ENCODE measurements at regions not wholly inside any gene's neighbourhood (a gene's known extent, or its start where the extent isn't known, plus 50 kb on each side); places are given as distances from the start of the nearest gene placed in this dataset.

GRCh38 chrX:125620715-125621587, 301.3 kb downstream of the TEX13C start:
- H3K27ac ChIP-seq (ENCODE audit: low read length) = no peak overlapping the region
- H3K4me1 ChIP-seq (ENCODE audit: insufficient read depth, low read length) = no peaks in the 10 kb centered on the region
- H3K4me3 ChIP-seq (ENCODE audit: low read length) = no peak overlapping the region
- no peaks in the 10 kb centered on the region for H3K27me3 ChIP-seq (ENCODE audit: insufficient read depth, low read length)
- no peaks in the 10 kb centered on the region for H3K36me3 ChIP-seq (ENCODE audit: insufficient read depth, low read depth, low read length)
- no peaks in the 10 kb centered on the region for H3K9me3 ChIP-seq (ENCODE audit: insufficient read depth, low read depth, low read length)
- no peak overlapping the region for H3K9ac ChIP-seq (ENCODE audit: low read depth, low read length)

GRCh38 chrX:125621588-125621927, 301.9 kb downstream of the TEX13C start:
- H3K4me3 ChIP-seq (ENCODE audit: low read length) = no peak overlapping the region
- H3K9me3 ChIP-seq (ENCODE audit: insufficient read depth, low read depth, low read length) = no peaks in the 10 kb centered on the region
- H3K27me3 ChIP-seq (ENCODE audit: insufficient read depth, low read length) = peaks cover 2% of the 10 kb centered on the region
- H3K36me3 ChIP-seq (ENCODE audit: insufficient read depth, low read depth, low read length) = no peaks in the 10 kb centered on the region
- H3K4me1 ChIP-seq (ENCODE audit: insufficient read depth, low read length) = no peaks in the 10 kb centered on the region
- no peak overlapping the region for H3K27ac ChIP-seq (ENCODE audit: low read length)
- no peak overlapping the region for H3K9ac ChIP-seq (ENCODE audit: low read depth, low read length)

GRCh38 chrX:125622899-125623298, 303.2 kb downstream of the TEX13C start:
- H3K9ac ChIP-seq (ENCODE audit: low read depth, low read length) = no peak overlapping the region
- no peaks in the 10 kb centered on the region for H3K36me3 ChIP-seq (ENCODE audit: insufficient read depth, low read depth, low read length)
- H3K27me3 ChIP-seq (ENCODE audit: insufficient read depth, low read length) = peaks cover 15% of the 10 kb centered on the region
- H3K9me3 ChIP-seq (ENCODE audit: insufficient read depth, low read depth, low read length) = no peaks in the 10 kb centered on the region
- no peaks in the 10 kb centered on the region for H3K4me1 ChIP-seq (ENCODE audit: insufficient read depth, low read length)
- no peak overlapping the region for H3K27ac ChIP-seq (ENCODE audit: low read length)
- no peak overlapping the region for H3K4me3 ChIP-seq (ENCODE audit: low read length)

- no peak overlapping the region for H3K27ac ChIP-seq (ENCODE audit: low read length)
- no peak overlapping the region for H3K9ac ChIP-seq (ENCODE audit: low read depth, low read length)
- H3K4me3 ChIP-seq (ENCODE audit: low read length) = no peak overlapping the region
- no peaks in the 10 kb centered on the region for H3K36me3 ChIP-seq (ENCODE audit: insufficient read depth, low read depth, low read length)
- H3K27me3 ChIP-seq (ENCODE audit: insufficient read depth, low read length) = peaks cover 24% of the 10 kb centered on the region
- H3K4me1 ChIP-seq (ENCODE audit: insufficient read depth, low read length) = no peaks in the 10 kb centered on the region
- H3K9me3 ChIP-seq (ENCODE audit: insufficient read depth, low read depth, low read length) = no peaks in the 10 kb centered on the region
Measured at GRCh38 chrX:125627676-125628075, 308.0 kb downstream of the TEX13C start.

- Histone ChIP-seq H3K27me3 (ENCODE audit: insufficient read depth, low read length) (peaks cover 24% of the 10 kb centered on the region), H3K9ac (ENCODE audit: low read depth, low read length) (no peak overlapping the region), H3K9me3 (ENCODE audit: insufficient read depth, low read depth, low read length) (no peaks in the 10 kb centered on the region), H3K36me3 (ENCODE audit: insufficient read depth, low read depth, low read length) (no peaks in the 10 kb centered on the region), H3K4me1 (ENCODE audit: insufficient read depth, low read length) (no peaks in the 10 kb centered on the region), H3K4me3 (ENCODE audit: low read length) (no peak overlapping the region), H3K27ac (ENCODE audit: low read length) (no peak overlapping the region)
Measured at GRCh38 chrX:125628435-125628834, 308.8 kb downstream of the TEX13C start.

GRCh38 chrX:125641405-125641804, 321.7 kb downstream of the TEX13C start:
- Histone ChIP-seq H3K36me3 (ENCODE audit: insufficient read depth, low read depth, low read length) (no peaks in the 10 kb centered on the region), H3K9me3 (ENCODE audit: insufficient read depth, low read depth, low read length) (no peaks in the 10 kb centered on the region), H3K27me3 (ENCODE audit: insufficient read depth, low read length) (no peaks in the 10 kb centered on the region), H3K4me1 (ENCODE audit: insufficient read depth, low read length) (no peaks in the 10 kb centered on the region), H3K4me3 (ENCODE audit: low read length) (no peak overlapping the region), H3K9ac (ENCODE audit: low read depth, low read length) (no peak overlapping the region), H3K27ac (ENCODE audit: low read length) (no peak overlapping the region)

- Histone ChIP-seq H3K27ac (ENCODE audit: low read length) (no peak overlapping the region), H3K9me3 (ENCODE audit: insufficient read depth, low read depth, low read length) (no peaks in the 10 kb centered on the region), H3K36me3 (ENCODE audit: insufficient read depth, low read depth, low read length) (no peaks in the 10 kb centered on the region), H3K4me3 (ENCODE audit: low read length) (no peak overlapping the region), H3K27me3 (ENCODE audit: insufficient read depth, low read length) (no peaks in the 10 kb centered on the region), H3K4me1 (ENCODE audit: insufficient read depth, low read length) (no peaks in the 10 kb centered on the region), H3K9ac (ENCODE audit: low read depth, low read length) (no peak overlapping the region)
Measured at GRCh38 chrX:125646195-125646594, 326.5 kb downstream of the TEX13C start.

GRCh38 chrX:125651426-125651825, 331.8 kb downstream of the TEX13C start:
- no peaks in the 10 kb centered on the region for H3K27me3 ChIP-seq (ENCODE audit: insufficient read depth, low read length)
- no peak overlapping the region for H3K27ac ChIP-seq (ENCODE audit: low read length)
- H3K9ac ChIP-seq (ENCODE audit: low read depth, low read length) = no peak overlapping the region
- H3K36me3 ChIP-seq (ENCODE audit: insufficient read depth, low read depth, low read length) = no peaks in the 10 kb centered on the region
- H3K4me1 ChIP-seq (ENCODE audit: insufficient read depth, low read length) = no peaks in the 10 kb centered on the region
- no peaks in the 10 kb centered on the region for H3K9me3 ChIP-seq (ENCODE audit: insufficient read depth, low read depth, low read length)
- no peak overlapping the region for H3K4me3 ChIP-seq (ENCODE audit: low read length)

- H3K9me3 ChIP-seq (ENCODE audit: insufficient read depth, low read depth, low read length) = no peaks in the 10 kb centered on the region
- no peaks in the 10 kb centered on the region for H3K36me3 ChIP-seq (ENCODE audit: insufficient read depth, low read depth, low read length)
- H3K4me1 ChIP-seq (ENCODE audit: insufficient read depth, low read length) = no peaks in the 10 kb centered on the region
- no peak overlapping the region for H3K27ac ChIP-seq (ENCODE audit: low read length)
- no peaks in the 10 kb centered on the region for H3K27me3 ChIP-seq (ENCODE audit: insufficient read depth, low read length)
- H3K4me3 ChIP-seq (ENCODE audit: low read length) = no peak overlapping the region
- H3K9ac ChIP-seq (ENCODE audit: low read depth, low read length) = no peak overlapping the region
Measured at GRCh38 chrX:125654501-125654900, 334.8 kb downstream of the TEX13C start.

GRCh38 chrX:125673758-125674157, 354.1 kb downstream of the TEX13C start:
- peaks cover 7% of the 10 kb centered on the region; the same call in 1 of the 2 replicates for H3K9me3 ChIP-seq (ENCODE audit: insufficient read depth, low read depth, low read length)
- H3K27ac ChIP-seq (ENCODE audit: low read length) = no peak overlapping the region
- no peaks in the 10 kb centered on the region for H3K4me1 ChIP-seq (ENCODE audit: insufficient read depth, low read length)
- no peak overlapping the region for H3K4me3 ChIP-seq (ENCODE audit: low read length)
- no peaks in the 10 kb centered on the region for H3K36me3 ChIP-seq (ENCODE audit: insufficient read depth, low read depth, low read length)
- H3K9ac ChIP-seq (ENCODE audit: low read depth, low read length) = no peak overlapping the region
- no peaks in the 10 kb centered on the region for H3K27me3 ChIP-seq (ENCODE audit: insufficient read depth, low read length)

- no peak overlapping the region for H3K4me3 ChIP-seq (ENCODE audit: low read length)
- no peaks in the 10 kb centered on the region for H3K4me1 ChIP-seq (ENCODE audit: insufficient read depth, low read length)
- no peak overlapping the region for H3K27ac ChIP-seq (ENCODE audit: low read length)
- no peaks in the 10 kb centered on the region for H3K36me3 ChIP-seq (ENCODE audit: insufficient read depth, low read depth, low read length)
- H3K9me3 ChIP-seq (ENCODE audit: insufficient read depth, low read depth, low read length) = peaks cover 7% of the 10 kb centered on the region; the same call in 1 of the 2 replicates
- H3K27me3 ChIP-seq (ENCODE audit: insufficient read depth, low read length) = no peaks in the 10 kb centered on the region
- no peak overlapping the region for H3K9ac ChIP-seq (ENCODE audit: low read depth, low read length)
Measured at GRCh38 chrX:125678258-125678657, 358.6 kb downstream of the TEX13C start.

GRCh38 chrX:125680366-125680765, 360.7 kb downstream of the TEX13C start:
- Histone ChIP-seq H3K4me1 (ENCODE audit: insufficient read depth, low read length) (no peaks in the 10 kb centered on the region), H3K4me3 (ENCODE audit: low read length) (no peak overlapping the region), H3K9me3 (ENCODE audit: insufficient read depth, low read depth, low read length) (peaks cover 2% of the 10 kb centered on the region; the same call in 1 of the 2 replicates), H3K27ac (ENCODE audit: low read length) (no peak overlapping the region), H3K36me3 (ENCODE audit: insufficient read depth, low read depth, low read length) (no peaks in the 10 kb centered on the region), H3K9ac (ENCODE audit: low read depth, low read length) (no peak overlapping the region), H3K27me3 (ENCODE audit: insufficient read depth, low read length) (no peaks in the 10 kb centered on the region)
